GM23338 (cell line): ENCODE measurements at regions not wholly inside any gene's neighbourhood (a gene's known extent, or its start where the extent isn't known, plus 50 kb on each side); places are given as distances from the start of the nearest gene placed in this dataset.
A peak's percentile ranks its signal among the peaks of the same experiment; 100 is the strongest.

Experiments
- ATAC-seq: fragments of 200-7000 bp; cut with Tn5 transposase; 3 replicates; pipeline ENCODE4 v1.9.1; 2020
- DNase-seq: peaks from one replicate; pipeline ENCODE4 v3.0.0-alpha.2; 2015; ENCODE audit warnings: low spot score
- H2AFZ ChIP-seq: fragments of 200-600 bp; sonication (generic); 2 replicates; pipeline ENCODE4 v1.8.0; 2016; ENCODE audit warnings: antibody characterized with exemption, mild to moderate bottlenecking, moderate library complexity
- H3F3A ChIP-seq: fragments of 200-600 bp; sonication (generic); replicated peaks from 2 replicates; pipeline ENCODE4 v1.8.0; 2017; ENCODE audit warnings: antibody characterized with exemption, mixed run types, low read depth
- H3K27ac ChIP-seq: fragments of 200-600 bp; sonication (generic); 2 replicates; pipeline ENCODE4 v1.6.1; 2016; ENCODE audit warnings: low read depth
- H3K27me3 ChIP-seq: fragments of 200-600 bp; sonication (generic); 2 replicates; pipeline ENCODE4 v1.8.0; 2016; ENCODE audit warnings: mild to moderate bottlenecking, mixed run types, moderate library complexity; ENCODE audit not compliant: insufficient read depth
- H3K36me3 ChIP-seq: fragments of 200-600 bp; sonication (generic); 2 replicates; pipeline ENCODE4 v1.8.0; 2016; ENCODE audit warnings: mild to moderate bottlenecking; ENCODE audit not compliant: insufficient read depth
- H3K4me1 ChIP-seq: fragments of 200-600 bp; sonication (generic); 2 replicates; pipeline ENCODE4 v1.8.0; 2016; ENCODE audit warnings: mild to moderate bottlenecking, moderate library complexity; ENCODE audit not compliant: insufficient read depth
- H3K4me2 ChIP-seq: fragments of 200-600 bp; sonication (generic); 2 replicates; pipeline ENCODE4 v1.7.1; 2017; ENCODE audit warnings: mixed run types
- H3K4me3 ChIP-seq: fragments of 200-600 bp; sonication (generic); 2 replicates; pipeline ENCODE4 v1.6.1; 2016; ENCODE audit warnings: mixed run types
- H3K79me2 ChIP-seq: fragments of 200-600 bp; sonication (generic); replicated peaks from 2 replicates; pipeline ENCODE4 v1.8.0; 2017; ENCODE audit warnings: mild to moderate bottlenecking; ENCODE audit not compliant: insufficient read depth
- H3K9me2 ChIP-seq: fragments of 200-600 bp; sonication (generic); 2 replicates; pipeline ENCODE4 v1.8.0; 2017; ENCODE audit not compliant: insufficient read depth
- H4K20me1 ChIP-seq: fragments of 200-600 bp; sonication (generic); replicated peaks from 2 replicates; pipeline ENCODE4 v1.8.0; 2017; ENCODE audit warnings: mild to moderate bottlenecking; ENCODE audit not compliant: insufficient read depth
- H3K27ac Mint-ChIP-seq: 2 replicates; pipeline ENCODE4 v1.8.0; 2020; ENCODE audit warnings: inconsistent platforms, mild to moderate bottlenecking, moderate library complexity, mixed read lengths
- H3K27me3 Mint-ChIP-seq: 3 replicates; pipeline ENCODE4 v1.8.0; 2022; ENCODE audit warnings: low read depth, mild to moderate bottlenecking, moderate library complexity, mixed read lengths, inconsistent platforms; ENCODE audit not compliant: insufficient read depth, poor library complexity
- H3K36me3 Mint-ChIP-seq: 3 replicates; pipeline ENCODE4 v1.8.0; 2021; ENCODE audit warnings: low read depth, mild to moderate bottlenecking, inconsistent platforms, moderate library complexity, mixed read lengths
- H3K4me1 Mint-ChIP-seq: 3 replicates; pipeline ENCODE4 v1.8.0; 2020; ENCODE audit warnings: mild to moderate bottlenecking, inconsistent platforms, mixed read lengths
- H3K4me3 Mint-ChIP-seq: 3 replicates; pipeline ENCODE4 v1.8.0; 2021; ENCODE audit warnings: moderate library complexity, mild to moderate bottlenecking, inconsistent platforms, mixed read lengths
- H3K9me3 Mint-ChIP-seq: 3 replicates; pipeline ENCODE4 v1.8.0; 2020; ENCODE audit warnings: moderate library complexity, mild to moderate bottlenecking, inconsistent platforms, mixed read lengths
- CTCF ChIP-seq, 2 experiments: fragments of 200-600 bp in 1 of 2; sonication (generic) in 1 of 2; conservative IDR thresholded peaks; 2 replicates each; pipeline versions ENCODE4 v1.5.1 to v1.6.1; 2016 to 2017; ENCODE audit warnings: antibody characterized with exemption in 2 of 2, low read depth in 2 of 2, mild to moderate bottlenecking in 2 of 2, moderate library complexity in 1 of 2
- ETS1 ChIP-seq: IDR thresholded peaks from 2 replicates; pipeline ENCODE4 v1.6.1; 2016; ENCODE audit warnings: antibody characterized with exemption
- EZH2 ChIP-seq: fragments of 200-600 bp; sonication (generic); IDR thresholded peaks from one replicate; pipeline ENCODE4 v1.8.0; 2017; ENCODE audit warnings: antibody characterized with exemption, mild to moderate bottlenecking, low read depth; ENCODE audit not compliant: unreplicated experiment
- EZH2phosphoT487 ChIP-seq: fragments of 200-600 bp; sonication (generic); IDR thresholded peaks from one replicate; pipeline ENCODE4 v1.8.1; 2018; ENCODE audit warnings: antibody characterized with exemption; ENCODE audit not compliant: unreplicated experiment
- NANOG ChIP-seq: IDR thresholded peaks from 2 replicates; pipeline ENCODE4 v1.6.1; 2016; ENCODE audit warnings: antibody characterized with exemption, borderline replicate concordance
- REST ChIP-seq: IDR thresholded peaks from one replicate; pipeline ENCODE4 v1.6.1; 2018; ENCODE audit warnings: antibody characterized with exemption; ENCODE audit not compliant: unreplicated experiment
- ZNF114 ChIP-seq: fragments of 250-450 bp; sonication (Bioruptor Pico); IDR thresholded peaks from 2 replicates; pipeline ENCODE4 v1.5.0; 2020; ENCODE audit warnings: mild to moderate bottlenecking, moderate library complexity
- ZNF331 ChIP-seq: fragments of 250-450 bp; sonication (Bioruptor Pico); IDR thresholded peaks from 2 replicates; pipeline ENCODE4 v1.5.0; 2020; ENCODE audit warnings: low read depth, mild to moderate bottlenecking, moderate library complexity
- ZNF462 ChIP-seq: fragments of 250-450 bp; sonication (Bioruptor Pico); IDR thresholded peaks from 2 replicates; pipeline ENCODE4 v1.5.0; 2020; ENCODE audit warnings: mild to moderate bottlenecking, moderate library complexity

GRCh38 chr17:33896263-33896662 is 358.8 kb upstream of the CCL2 start (continued):
- no peak for TF ChIP-seq CTCF (conservative IDR thresholded peaks at IDR 0.05; ENCODE audit: low read depth in 2 of 2)
- TF ChIP-seq ZNF114 (CRISPR knock-in tag): no peak
- TF ChIP-seq EZH2phosphoT487: no peak
- no peak for TF ChIP-seq EZH2
- no peak for TF ChIP-seq ETS1
- TF ChIP-seq NANOG: no peak
- no peak for TF ChIP-seq ZNF331 (CRISPR knock-in tag)
- TF ChIP-seq REST: no peak

GRCh38 chr17:33901085-33901484 is 354.0 kb upstream of the CCL2 start:
- no peak overlapping the region for H3K4me2 ChIP-seq
- peaks cover 5% of the 10 kb centered on the region for H3K9me2 ChIP-seq
- H3K27me3 ChIP-seq: no peaks in the 10 kb centered on the region
- no peak overlapping the region for H2AFZ ChIP-seq
- TF ChIP-seq ZNF462 (CRISPR knock-in tag) (0 out of 2 replicates have a peak, but pooled peaks have one; percentile 15), CTCF (conservative IDR thresholded peaks at IDR 0.05; ENCODE audit: low read depth in 2 of 2) (no peak)
- H3K36me3 ChIP-seq: no peaks in the 10 kb centered on the region
- H3K4me1 ChIP-seq: peaks cover 23% of the 10 kb centered on the region
- H3K27ac Mint-ChIP-seq: no peak overlapping the region
- no peak overlapping the region for H3K4me3 Mint-ChIP-seq
- H3K4me1 Mint-ChIP-seq: peaks cover 38% of the 10 kb centered on the region
- DNase-seq (peak; percentile 23), ATAC-seq (peak; percentile 57; the same call in 2 of the 3 replicates)
- H3K4me3 ChIP-seq: no peak overlapping the region
- no peaks in the 10 kb centered on the region for H3F3A ChIP-seq
- no peaks in the 10 kb centered on the region for H3K9me3 Mint-ChIP-seq
- H4K20me1 ChIP-seq: no peaks in the 10 kb centered on the region
- H3K36me3 Mint-ChIP-seq: no peaks in the 10 kb centered on the region
- peaks cover 4% of the 10 kb centered on the region for H3K27me3 Mint-ChIP-seq
- no peak overlapping the region for H3K27ac ChIP-seq
- no peaks in the 10 kb centered on the region for H3K79me2 ChIP-seq
